Neutrophil (primary cell): ENCODE measurements at regions not wholly inside any gene's neighbourhood (a gene's known extent, or its start where the extent isn't known, plus 50 kb on each side); places are given as distances from the start of the nearest gene placed in this dataset.

Source experiments
- H3K27ac ChIP-seq: fragments of 200-600 bp; sonication (generic); 2 replicates; pipeline ENCODE4 v1.5.1; 2016; ENCODE audit warnings: mild to moderate bottlenecking, moderate library complexity
- H3K27me3 ChIP-seq: fragments of 200-600 bp; sonication (generic); 2 replicates; pipeline ENCODE4 v1.6.0; 2016; ENCODE audit warnings: mild to moderate bottlenecking
- H3K36me3 ChIP-seq: fragments of 200-600 bp; sonication (generic); 2 replicates; pipeline ENCODE4 v1.5.1; 2017
- H3K4me1 ChIP-seq, 2 experiments: fragments of 200-600 bp in 1 of 2; sonication (generic) in 1 of 2; 1 replicate in 1 of 2; 2 replicates in 1 of 2; pipeline versions ENCODE4 v1.5.1 to v1.6.1; 2013 to 2016; ENCODE audit warnings: low read depth in 1 of 2, low read length in 1 of 2, mild to moderate bottlenecking in 1 of 2, moderate library complexity in 1 of 2; ENCODE audit not compliant: control insufficient read depth in 1 of 2, insufficient read depth in 1 of 2
- H3K4me3 ChIP-seq, 2 experiments: fragments of 200-600 bp in 1 of 2; sonication (generic) in 1 of 2; 1 replicate in 1 of 2; 2 replicates in 1 of 2; pipeline ENCODE4 v1.5.1; 2013 to 2016; ENCODE audit warnings: low read depth in 1 of 2, low read length in 1 of 2, mild to moderate bottlenecking in 1 of 2, moderate library complexity in 1 of 2
- H3K9me3 ChIP-seq: fragments of 200-600 bp; sonication (generic); 2 replicates; pipeline ENCODE4 v1.5.1; 2016
- CTCF ChIP-seq: fragments of 200-600 bp; sonication (generic); IDR thresholded peaks from 2 replicates; pipeline ENCODE4 v1.5.1; 2016; ENCODE audit warnings: antibody characterized with exemption

DNA sequence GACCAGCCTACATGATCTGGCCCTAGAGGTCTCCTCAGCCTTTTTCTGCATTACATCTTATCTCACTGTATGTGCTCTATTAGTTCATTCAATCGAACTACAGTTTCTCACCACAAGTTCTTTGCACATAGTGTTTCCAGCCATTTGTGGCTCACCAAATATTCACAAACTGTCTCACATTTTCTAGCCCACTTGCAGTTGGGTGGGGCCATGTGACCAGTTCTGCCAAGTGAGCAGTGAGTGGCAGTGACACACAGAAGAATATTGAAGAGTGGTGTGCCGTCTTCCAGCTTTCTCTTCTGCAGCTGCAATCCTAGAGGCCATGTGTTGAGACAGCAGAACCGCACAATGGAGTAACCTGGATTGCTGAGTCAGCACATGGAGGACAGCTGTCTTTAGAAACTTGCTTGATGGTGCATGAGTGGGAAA, 103.2 kb upstream of the ZNF644 start:
- Histone ChIP-seq H3K9me3 (no peaks in the 10 kb centered on the region), H3K4me3 (no peak overlapping the region), H3K36me3 (no peaks in the 10 kb centered on the region), H3K4me1 (peaks cover 0 to 11% of the 10 kb centered on the region in 2 experiments), H3K27ac (no peak overlapping the region), H3K27me3 (no peaks in the 10 kb centered on the region)
- no peak for TF ChIP-seq CTCF

DNA sequence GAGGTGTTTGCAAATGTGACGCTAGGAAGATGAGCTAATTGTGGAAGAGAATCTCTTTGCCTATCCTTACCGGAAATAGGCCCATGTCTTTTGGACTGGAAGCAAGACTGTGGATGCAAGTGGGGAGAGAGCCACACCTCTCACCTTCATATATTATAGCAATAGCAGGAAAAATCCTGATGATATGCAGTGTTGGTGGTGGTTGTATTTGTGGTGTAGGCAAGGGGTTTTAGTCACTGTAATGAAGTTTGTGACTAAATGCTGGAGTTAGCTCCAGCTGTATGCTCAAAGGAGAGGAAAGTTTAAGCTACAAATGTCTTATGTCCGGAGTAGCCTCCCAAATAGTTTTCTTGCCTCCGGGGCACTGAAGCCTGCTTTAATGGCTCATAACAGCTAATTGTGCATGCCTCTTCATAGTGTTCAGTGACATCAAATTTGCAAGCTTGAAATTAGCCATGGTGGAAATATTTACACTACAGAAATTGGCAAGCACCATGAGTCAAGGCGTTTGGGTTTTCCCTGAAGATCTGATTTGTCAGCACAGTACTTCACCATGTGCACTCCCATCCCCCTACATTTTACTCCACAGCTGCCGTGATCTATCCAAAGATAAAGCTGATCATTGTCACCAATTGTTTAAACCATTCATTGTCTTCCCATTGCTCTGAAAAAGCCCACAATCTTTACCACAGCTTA, 102.6 kb upstream of the ZNF644 start:
- TF ChIP-seq CTCF, result no peak
- Histone ChIP-seq H3K27ac (no peak overlapping the region), H3K9me3 (no peaks in the 10 kb centered on the region), H3K36me3 (no peaks in the 10 kb centered on the region), H3K4me1 (peaks cover 0 to 11% of the 10 kb centered on the region in 2 experiments), H3K27me3 (no peaks in the 10 kb centered on the region), H3K4me3 (no peak overlapping the region)

DNA sequence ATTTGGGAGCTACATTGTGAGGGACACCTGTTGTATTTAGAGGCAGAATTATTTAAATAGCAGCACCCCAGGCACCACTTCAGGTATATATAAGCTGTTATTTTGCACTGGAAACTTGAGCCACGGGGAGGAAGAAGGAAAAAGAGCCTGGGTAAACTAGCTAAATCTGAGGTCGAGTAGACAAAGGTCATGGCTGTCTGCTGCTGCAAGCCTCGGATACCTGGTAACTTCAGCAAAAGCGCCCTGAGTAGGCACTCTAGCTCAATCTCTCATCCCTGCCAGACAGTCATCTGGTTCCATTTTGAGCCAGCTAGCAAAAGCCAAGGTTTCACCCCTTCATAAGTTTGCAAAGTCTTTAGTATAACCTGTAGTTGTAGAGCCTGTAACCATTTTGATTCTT, 101.9 kb upstream of the ZNF644 start:
- H3K36me3 ChIP-seq, result no peaks in the 10 kb centered on the region
- H3K4me1 ChIP-seq, result peaks cover 0 to 11% of the 10 kb centered on the region in 2 experiments
- TF ChIP-seq CTCF, result no peak
- no peaks in the 10 kb centered on the region for H3K27me3 ChIP-seq
- no peak overlapping the region for H3K4me3 ChIP-seq
- H3K9me3 ChIP-seq, result no peaks in the 10 kb centered on the region
- no peak overlapping the region for H3K27ac ChIP-seq

DNA sequence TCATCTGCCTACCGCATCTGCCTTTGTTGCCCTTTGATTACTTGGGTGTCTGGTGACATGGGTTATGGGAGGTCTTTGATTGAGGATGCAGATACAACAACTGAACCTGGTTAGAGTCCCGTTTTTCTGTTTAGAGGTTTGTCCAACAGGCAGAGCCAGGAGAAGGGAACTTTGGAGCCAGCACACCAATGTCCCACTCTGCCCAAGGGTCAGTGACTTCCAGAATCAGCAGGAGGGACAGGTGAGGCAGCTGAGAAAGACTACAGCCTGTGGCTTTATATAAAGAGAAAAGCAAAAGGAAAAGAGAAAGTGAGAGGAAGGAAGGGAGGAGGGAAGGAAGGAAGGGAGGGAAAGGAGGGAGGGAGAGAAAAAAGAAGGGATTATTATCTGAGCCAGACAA, 101.5 kb upstream of the ZNF644 start:
- Histone ChIP-seq H3K4me1 (peaks cover 0 to 11% of the 10 kb centered on the region in 2 experiments), H3K27ac (no peak overlapping the region), H3K27me3 (no peaks in the 10 kb centered on the region), H3K9me3 (no peaks in the 10 kb centered on the region), H3K36me3 (no peaks in the 10 kb centered on the region), H3K4me3 (no peak overlapping the region)
- no peak for TF ChIP-seq CTCF

DNA sequence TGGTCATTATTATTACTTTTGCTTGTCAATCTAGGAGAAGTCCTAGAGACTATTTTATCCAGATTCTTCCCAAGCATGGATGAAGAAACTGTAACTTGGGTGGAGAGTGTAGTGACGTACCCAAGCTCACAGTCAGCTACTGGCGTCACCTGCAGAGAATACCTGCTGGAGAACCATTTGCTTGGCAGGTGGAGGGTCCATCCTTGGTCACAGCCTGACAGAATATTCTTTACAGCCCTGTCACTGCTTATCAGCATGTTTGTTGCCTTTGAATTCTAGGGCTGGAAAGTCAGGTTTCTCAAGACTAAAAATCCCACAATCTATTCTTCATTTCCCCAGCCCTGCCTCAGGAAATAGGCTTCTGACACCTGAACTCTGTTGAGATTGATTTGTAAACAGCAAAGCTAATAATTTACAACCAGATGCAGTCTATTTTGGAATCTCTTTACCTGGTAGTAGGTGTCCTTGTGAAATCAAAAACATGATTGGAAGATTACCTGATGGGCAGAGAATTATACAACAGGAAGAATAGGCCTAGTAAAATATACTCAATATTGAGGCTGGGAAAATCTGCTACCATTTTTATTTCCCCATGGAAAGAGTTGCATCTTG, 100.4 kb upstream of the ZNF644 start:
- Histone ChIP-seq H3K4me1 (peaks cover 0 to 11% of the 10 kb centered on the region in 2 experiments), H3K4me3 (no peak overlapping the region), H3K9me3 (no peaks in the 10 kb centered on the region), H3K27ac (no peak overlapping the region), H3K27me3 (no peaks in the 10 kb centered on the region), H3K36me3 (no peaks in the 10 kb centered on the region)
- no peak for TF ChIP-seq CTCF
